NB4 (cell line): ENCODE measurements at regions not wholly inside any gene's neighbourhood (a gene's known extent, or its start where the extent isn't known, plus 50 kb on each side); places are given as distances from the start of the nearest gene placed in this dataset.
"Not testable (repeated sequence)": the region's sequence is repeated elsewhere in the genome, so short reads cannot be mapped to it uniquely, and the experiment has no call there.

Experiments used
- CTCF ChIP-seq: IDR thresholded peaks from one replicate; pipeline ENCODE4 v1.5.1; 2012; ENCODE audit warnings: low read depth, low read length
- POLR2A ChIP-seq: IDR thresholded peaks from 2 replicates; pipeline ENCODE4 v1.6.1; 2011; ENCODE audit warnings: mild to moderate bottlenecking; ENCODE audit not compliant: insufficient read length; ENCODE audit errors: extremely low read depth

DNA sequence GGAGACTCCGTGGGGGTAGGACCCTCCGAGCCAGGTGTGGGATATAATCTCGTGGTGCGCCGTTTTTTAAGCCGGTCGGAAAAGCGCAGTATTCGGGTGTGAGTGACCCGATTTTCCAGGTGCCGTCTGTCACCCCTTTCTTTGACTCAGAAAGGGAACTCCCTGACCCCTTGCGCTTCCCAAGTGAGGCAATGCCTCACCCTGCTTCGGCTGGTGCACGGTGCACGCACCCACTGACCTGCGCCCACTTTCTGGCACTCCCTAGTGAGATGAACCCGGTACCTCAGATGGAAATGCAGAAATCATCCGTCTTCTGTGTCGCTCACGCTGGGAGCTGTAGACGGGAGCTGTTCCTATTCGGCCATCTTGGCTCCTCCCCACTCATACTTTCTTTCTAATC, 336.5 kb upstream of the RIOK2 start:
- TF ChIP-seq CTCF, POLR2A: not testable (repeated sequence)
